Trophoblast cell (in vitro differentiated cells and primary cell): ENCODE measurements at regions not wholly inside any gene's neighbourhood (a gene's known extent, or its start where the extent isn't known, plus 50 kb on each side); places are given as distances from the start of the nearest gene placed in this dataset.
"Not testable (repeated sequence)": the region's sequence is repeated elsewhere in the genome, so short reads cannot be mapped to it uniquely, and the experiment has no call there.

Experiments used
- DNase-seq, 2 donors: peaks; one replicate each; pipeline ENCODE4 v3.0.0-alpha.2; 2016
- H2AFZ ChIP-seq: 2 replicates; pipeline ENCODE4 v1.6.1; 2013; ENCODE audit warnings: low read length, moderate library complexity, mild to moderate bottlenecking; ENCODE audit not compliant: insufficient read depth, poor library complexity
- H2AK5ac ChIP-seq: 2 replicates; pipeline ENCODE4 v1.6.1; 2013; ENCODE audit warnings: mild to moderate bottlenecking, low read length
- H2BK120ac ChIP-seq: 2 replicates; pipeline ENCODE4 v1.6.1; 2013; ENCODE audit warnings: low read length, mild to moderate bottlenecking, moderate library complexity; ENCODE audit not compliant: insufficient read depth, poor library complexity
- H2BK12ac ChIP-seq: 2 replicates; pipeline ENCODE4 v1.6.1; 2013; ENCODE audit warnings: mild to moderate bottlenecking, low read length, moderate library complexity
- H2BK5ac ChIP-seq: 2 replicates; pipeline ENCODE4 v1.6.1; 2013; ENCODE audit warnings: low read length, low read depth, moderate library complexity, mild to moderate bottlenecking; ENCODE audit not compliant: poor library complexity
- H3K14ac ChIP-seq: 2 replicates; pipeline ENCODE4 v1.6.1; 2013; ENCODE audit warnings: mild to moderate bottlenecking, low read length
- H3K18ac ChIP-seq: 2 replicates; pipeline ENCODE4 v1.6.1; 2013; ENCODE audit warnings: mild to moderate bottlenecking, low read length
- H3K23ac ChIP-seq: 2 replicates; pipeline ENCODE4 v1.6.1; 2013; ENCODE audit warnings: low read length
- H3K27ac ChIP-seq: 2 replicates; pipeline ENCODE4 v1.5.1; 2013; ENCODE audit warnings: low read depth, mild to moderate bottlenecking, inconsistent platforms, low read length, moderate library complexity
- H3K27me3 ChIP-seq: 2 replicates; pipeline ENCODE4 v1.6.1; 2013; ENCODE audit warnings: inconsistent platforms, mild to moderate bottlenecking, low read length, moderate library complexity; ENCODE audit not compliant: insufficient read depth
- H3K36me3 ChIP-seq, 2 experiments: 1 replicate in 1 of 2; 2 replicates in 1 of 2; pipeline ENCODE4 v1.6.1; 2013; ENCODE audit warnings: low read length in 2 of 2, mild to moderate bottlenecking in 2 of 2, moderate library complexity in 1 of 2; ENCODE audit not compliant: insufficient read depth in 2 of 2, control insufficient read depth in 1 of 2
- H3K4ac ChIP-seq: 2 replicates; pipeline ENCODE4 v1.6.1; 2013; ENCODE audit warnings: low read depth, mild to moderate bottlenecking, low read length, moderate library complexity
- H3K4me1 ChIP-seq, 2 experiments: 1 replicate in 1 of 2; 2 replicates in 1 of 2; pipeline ENCODE4 v1.6.1; 2013; ENCODE audit warnings: low read length in 2 of 2, mild to moderate bottlenecking in 2 of 2, moderate library complexity in 1 of 2; ENCODE audit not compliant: insufficient read depth in 2 of 2, control insufficient read depth in 1 of 2
- H3K4me2 ChIP-seq: 2 replicates; pipeline ENCODE4 v1.6.1; 2013; ENCODE audit warnings: inconsistent platforms, mild to moderate bottlenecking, low read length, moderate library complexity
- H3K4me3 ChIP-seq: 2 replicates; pipeline ENCODE4 v1.5.1; 2013; ENCODE audit warnings: mild to moderate bottlenecking, low read depth, low read length, inconsistent platforms
- H3K79me1 ChIP-seq: one replicate; pipeline ENCODE4 v1.6.1; 2013; ENCODE audit warnings: low read length
- H3K79me2 ChIP-seq: 2 replicates; pipeline ENCODE4 v1.6.1; 2013; ENCODE audit warnings: low read length, mild to moderate bottlenecking; ENCODE audit not compliant: control insufficient read depth, insufficient read depth, poor library complexity
- H3K9ac ChIP-seq: 2 replicates; pipeline ENCODE4 v1.6.1; 2013; ENCODE audit warnings: mild to moderate bottlenecking, low read length
- H3K9me3 ChIP-seq: 2 replicates; pipeline ENCODE4 v1.6.1; 2013; ENCODE audit warnings: low read depth, mild to moderate bottlenecking, control low read depth, inconsistent platforms, low read length; ENCODE audit not compliant: insufficient read depth
- H4K12ac ChIP-seq: 2 replicates; pipeline ENCODE4 v1.6.1; 2013; ENCODE audit warnings: low read depth, mild to moderate bottlenecking, low read length, moderate library complexity
- H4K8ac ChIP-seq: 2 replicates; pipeline ENCODE4 v1.6.1; 2013; ENCODE audit warnings: low read depth, mild to moderate bottlenecking, low read length, moderate library complexity
- H4K91ac ChIP-seq: one replicate; pipeline ENCODE4 v1.6.1; 2013; ENCODE audit warnings: low read depth, mild to moderate bottlenecking, low read length, moderate library complexity
- WGBS: extraction: QIAGEN DNeasy Blood & Tissue Kit; methylation state at CpG from one replicate; pipeline ENCODE4 v1.1.7; 2013; ENCODE audit warnings: missing lambda C conversion rate; ENCODE audit not compliant: insufficient read length, insufficient coverage; ENCODE audit errors: extremely low coverage; 5-methylcytosine and 5-hydroxymethylcytosine counted together

GRCh38 chr11:19617696-19618523, 94.7 kb upstream of the NAV2 start:
- Histone ChIP-seq H3K4me1 (no peaks in the 10 kb centered on the region), H3K4me2 (no peak overlapping the region), H3K9me3 (no peaks in the 10 kb centered on the region), H4K12ac (no peak overlapping the region), H4K91ac (no peak overlapping the region), H3K23ac (no peak overlapping the region), H2BK120ac (no peak overlapping the region), H3K14ac (no peak overlapping the region), H3K79me1 (no peaks in the 10 kb centered on the region), H3K4me3 (no peak overlapping the region), H4K8ac (no peak overlapping the region), H2BK5ac (no peak overlapping the region), H2AK5ac (no peak overlapping the region), H3K79me2 (no peaks in the 10 kb centered on the region), H3K27me3 (no peaks in the 10 kb centered on the region), H3K4ac (no peak overlapping the region), H3K9ac (no peak overlapping the region), H3K27ac (no peak overlapping the region), H2BK12ac (no peak overlapping the region), H2AFZ (no peak overlapping the region), H3K36me3 (no peaks in the 10 kb centered on the region), H3K18ac (no peak overlapping the region)
- DNase-seq = no peak
- WGBS = 100% methylated on average over 1 of the region's 4 CpGs

GRCh38 chr11:19615341-19616183, 97.1 kb upstream of the NAV2 start:
- DNase-seq = no peak
- H3K4me3 ChIP-seq = no peak overlapping the region
- no peak overlapping the region for H3K23ac ChIP-seq
- H4K12ac ChIP-seq = no peak overlapping the region
- no peak overlapping the region for H3K9ac ChIP-seq
- H2BK120ac ChIP-seq = no peak overlapping the region
- no peaks in the 10 kb centered on the region for H3K79me2 ChIP-seq
- H3K18ac ChIP-seq = no peak overlapping the region
- no peak overlapping the region for H4K91ac ChIP-seq
- no peak overlapping the region for H4K8ac ChIP-seq
- no peaks in the 10 kb centered on the region for H3K27me3 ChIP-seq
- H3K4ac ChIP-seq = no peak overlapping the region
- H3K79me1 ChIP-seq = no peaks in the 10 kb centered on the region
- no peaks in the 10 kb centered on the region for H3K36me3 ChIP-seq
- no CpG with 5 or more reads among the region's 11 CpGs for WGBS
- H3K4me2 ChIP-seq = no peak overlapping the region
- no peaks in the 10 kb centered on the region for H3K4me1 ChIP-seq
- H2BK12ac ChIP-seq = no peak overlapping the region
- no peak overlapping the region for H3K14ac ChIP-seq
- H2AFZ ChIP-seq = no peak overlapping the region
- no peak overlapping the region for H2AK5ac ChIP-seq
- peaks cover 6% of the 10 kb centered on the region for H3K9me3 ChIP-seq
- no peak overlapping the region for H3K27ac ChIP-seq
- H2BK5ac ChIP-seq = no peak overlapping the region

GRCh38 chr11:19614370-19614940, 98.2 kb upstream of the NAV2 start:
- Histone ChIP-seq H2BK5ac (no peak overlapping the region), H3K4ac (no peak overlapping the region), H2BK12ac (no peak overlapping the region), H3K23ac (no peak overlapping the region), H3K27me3 (no peaks in the 10 kb centered on the region), H3K79me1 (no peaks in the 10 kb centered on the region), H3K9ac (no peak overlapping the region), H4K91ac (no peak overlapping the region), H3K4me3 (no peak overlapping the region), H3K18ac (no peak overlapping the region), H3K9me3 (peaks cover 6% of the 10 kb centered on the region), H3K27ac (no peak overlapping the region), H4K12ac (no peak overlapping the region), H3K36me3 (no peaks in the 10 kb centered on the region), H3K4me2 (no peak overlapping the region), H2AFZ (no peak overlapping the region), H3K4me1 (no peaks in the 10 kb centered on the region), H2BK120ac (no peak overlapping the region), H2AK5ac (no peak overlapping the region), H3K79me2 (no peaks in the 10 kb centered on the region), H3K14ac (no peak overlapping the region), H4K8ac (no peak overlapping the region)
- no peak for DNase-seq
- WGBS = no CpG with 5 or more reads among the region's 3 CpGs

GRCh38 chr11:19612025-19612424, 100.6 kb upstream of the NAV2 start:
- H2BK5ac ChIP-seq, H3K4ac ChIP-seq, DNase-seq, H3K36me3 ChIP-seq, H3K18ac ChIP-seq, H2BK120ac ChIP-seq, H3K79me1 ChIP-seq, H3K9ac ChIP-seq, H3K27me3 ChIP-seq, H3K4me3 ChIP-seq, H3K4me1 ChIP-seq, H3K27ac ChIP-seq, H3K79me2 ChIP-seq, H2AFZ ChIP-seq, H4K91ac ChIP-seq, H3K9me3 ChIP-seq, H4K12ac ChIP-seq, H4K8ac ChIP-seq, H3K4me2 ChIP-seq, H2AK5ac ChIP-seq, H2BK12ac ChIP-seq, H3K14ac ChIP-seq, H3K23ac ChIP-seq: not testable (repeated sequence)
